HEK293T (cell line): ENCODE measurements at regions not wholly inside any gene's neighbourhood (a gene's known extent, or its start where the extent isn't known, plus 50 kb on each side); places are given as distances from the start of the nearest gene placed in this dataset.

Experiments
- CTCF ChIA-PET: fragments of 350-600 bp; formaldehyde crosslinking; extraction: SDS; loops from one replicate; lab custom pipeline; 2021; ENCODE audit warnings: antibody characterized with exemption, inconsistent platforms; lab: Yijun Ruan, JAX
- POLR2A ChIA-PET: fragments of 350-600 bp; formaldehyde crosslinking; extraction: SDS; loops from one replicate; lab custom pipeline; 2020; ENCODE audit warnings: antibody characterized with exemption, inconsistent platforms; lab: Yijun Ruan, JAX
- DNase-seq: peaks from one replicate; pipeline ENCODE4 v3.0.0; 2012; ENCODE audit warnings: mixed read lengths; ENCODE audit errors: extremely low spot score
- ARNT ChIP-seq: fragments of 450-650 bp; IDR thresholded peaks from 2 replicates; pipeline ENCODE4 v1.6.1; 2017; ENCODE audit warnings: mild to moderate bottlenecking
- BHLHE40 ChIP-seq: fragments of 450-650 bp; IDR thresholded peaks from 2 replicates; pipeline ENCODE4 v1.6.1; 2016; ENCODE audit warnings: mild to moderate bottlenecking, moderate library complexity, borderline replicate concordance
- CTBP1 ChIP-seq: fragments of 450-650 bp; IDR thresholded peaks from 2 replicates; pipeline ENCODE4 v1.6.1; 2016; ENCODE audit warnings: borderline replicate concordance
- ELF4 ChIP-seq: fragments of 450-650 bp; IDR thresholded peaks from 2 replicates; pipeline ENCODE4 v1.6.1; 2017; ENCODE audit warnings: antibody characterized with exemption
- FOXA1 ChIP-seq: fragments of 450-650 bp; IDR thresholded peaks from 2 replicates; pipeline ENCODE4 v1.6.1; 2016; ENCODE audit warnings: mild to moderate bottlenecking
- FOXK2 ChIP-seq: fragments of 450-650 bp; IDR thresholded peaks from 2 replicates; pipeline ENCODE4 v1.6.1; 2016; ENCODE audit warnings: mild to moderate bottlenecking
- FOXM1 ChIP-seq: fragments of 450-650 bp; IDR thresholded peaks from 2 replicates; pipeline ENCODE4 v1.6.1; 2017; ENCODE audit warnings: mild to moderate bottlenecking, borderline replicate concordance
- HDGF ChIP-seq: fragments of 450-650 bp; IDR thresholded peaks from 2 replicates; pipeline ENCODE4 v1.6.1; 2017; ENCODE audit warnings: antibody characterized with exemption, borderline replicate concordance
- L3MBTL2 ChIP-seq: fragments of 450-650 bp; conservative IDR thresholded peaks from 2 replicates; pipeline ENCODE4 v1.6.1; 2016; ENCODE audit warnings: mild to moderate bottlenecking
- LEF1 ChIP-seq: fragments of 450-650 bp; IDR thresholded peaks from 2 replicates; pipeline ENCODE4 v1.6.1; 2017; ENCODE audit warnings: mild to moderate bottlenecking, borderline replicate concordance
- NFRKB ChIP-seq: fragments of 450-650 bp; IDR thresholded peaks from 2 replicates; pipeline ENCODE4 v1.6.1; 2016; ENCODE audit warnings: mild to moderate bottlenecking, moderate library complexity
- PKNOX1 ChIP-seq: fragments of 450-650 bp; IDR thresholded peaks from 2 replicates; pipeline ENCODE4 v1.6.1; 2016
- SP1 ChIP-seq: fragments of 450-650 bp; IDR thresholded peaks from 2 replicates; pipeline ENCODE4 v1.6.1; 2017
- SUZ12 ChIP-seq: fragments of 450-650 bp; IDR thresholded peaks from 2 replicates; pipeline ENCODE4 v1.6.1; 2016; ENCODE audit warnings: mild to moderate bottlenecking
- TARDBP ChIP-seq: fragments of 450-650 bp; IDR thresholded peaks from 2 replicates; pipeline ENCODE4 v1.6.1; 2016
- ZNF384 ChIP-seq: fragments of 450-650 bp; IDR thresholded peaks from 2 replicates; pipeline ENCODE4 v1.6.1; 2016

GRCh38 chr21:41564871-41565274 is 56.9 kb upstream of the TMPRSS2 start:
- ChIA-PET CTCF (interaction anchor here (0.7 kb wide), 1 partner anchor 45 kb away, joined by 3 read pairs; no protein-coding TSS in a partner anchor), POLR2A (no interaction called here)
- DNase-seq = no peak
- TF ChIP-seq FOXA1 = no peak
- TF ChIP-seq LEF1 = no peak
- TF ChIP-seq HDGF = no peak
- no peak for TF ChIP-seq SUZ12
- TF ChIP-seq L3MBTL2 = peak; percentile 73
- no peak for TF ChIP-seq ARNT
- TF ChIP-seq PKNOX1 = no peak
- TF ChIP-seq FOXK2 = no peak

- CTCF ChIA-PET = no interaction called here
- TF ChIP-seq LEF1 (no peak), NFRKB (no peak), TARDBP (no peak)
- no peak for DNase-seq
- POLR2A ChIA-PET = no interaction called here
These were observed 54.4 kb upstream of the TMPRSS2 start for GRCh38 chr21:41562101-41563000.

- TF ChIP-seq SP1 = no peak
- no peak for TF ChIP-seq BHLHE40
- no peak for TF ChIP-seq PKNOX1
- TF ChIP-seq NFRKB = no peak
- TF ChIP-seq SUZ12 = no peak
- no peak for TF ChIP-seq ZNF384
- TF ChIP-seq LEF1 = no peak
- no peak for TF ChIP-seq ELF4
- TF ChIP-seq FOXK2 = no peak
- TF ChIP-seq FOXM1 = no peak
- no peak for TF ChIP-seq HDGF
- ChIA-PET CTCF (no interaction called here), POLR2A (no interaction called here)
- DNase-seq = no peak
These were observed 53.7 kb upstream of the TMPRSS2 start for GRCh38 chr21:41561701-41562100.

- POLR2A ChIA-PET = no interaction called here
- CTCF ChIA-PET = no interaction called here
- TF ChIP-seq FOXK2 (no peak), ARNT (no peak), PKNOX1 (no peak), SUZ12 (no peak), TARDBP (no peak), L3MBTL2 (no peak)
- no peak for DNase-seq
These were observed 52.8 kb upstream of the TMPRSS2 start for GRCh38 chr21:41560661-41561158.

- POLR2A ChIA-PET = no interaction called here
- DNase-seq = no peak
- CTCF ChIA-PET = no interaction called here
- TF ChIP-seq SP1 = no peak
- TF ChIP-seq HDGF = no peak
- no peak for TF ChIP-seq SUZ12
- TF ChIP-seq FOXA1 = no peak
- TF ChIP-seq LEF1 = no peak
- TF ChIP-seq TARDBP = no peak
- TF ChIP-seq ZNF384 = no peak
- no peak for TF ChIP-seq ARNT
- no peak for TF ChIP-seq PKNOX1
- no peak for TF ChIP-seq CTBP1
- no peak for TF ChIP-seq ELF4
- no peak for TF ChIP-seq NFRKB
- TF ChIP-seq FOXK2 = no peak
These were observed 52.0 kb upstream of the TMPRSS2 start for GRCh38 chr21:41559658-41560631.

GRCh38 chr21:41558842-41559241 is 50.9 kb upstream of the TMPRSS2 start:
- no peak for TF ChIP-seq FOXA1
- no peak for TF ChIP-seq FOXK2
- TF ChIP-seq CTBP1 = no peak
- ChIA-PET POLR2A (no interaction called here), CTCF (no interaction called here)
- DNase-seq = no peak
